Stimulated activated naive CD8-positive, alpha-beta T cell treated with anti-CD3 and anti-CD28 coated beads, Interleukin-15, Interleukin-2, amounts not matched to agents 100 U/mL and 50 U/mL, for 24 hours (primary cell): ENCODE measurements at regions not wholly inside any gene's neighbourhood (a gene's known extent, or its start where the extent isn't known, plus 50 kb on each side); places are given as distances from the start of the nearest gene placed in this dataset.

Experiments
- ATAC-seq: fragments of 150-1000 bp; cut with Tn5 transposase; one replicate; pipeline ENCODE4 v1.10.0; 2021
- DNase-seq: peaks from one replicate; pipeline ENCODE4 v3.0.0; 2021

DNA sequence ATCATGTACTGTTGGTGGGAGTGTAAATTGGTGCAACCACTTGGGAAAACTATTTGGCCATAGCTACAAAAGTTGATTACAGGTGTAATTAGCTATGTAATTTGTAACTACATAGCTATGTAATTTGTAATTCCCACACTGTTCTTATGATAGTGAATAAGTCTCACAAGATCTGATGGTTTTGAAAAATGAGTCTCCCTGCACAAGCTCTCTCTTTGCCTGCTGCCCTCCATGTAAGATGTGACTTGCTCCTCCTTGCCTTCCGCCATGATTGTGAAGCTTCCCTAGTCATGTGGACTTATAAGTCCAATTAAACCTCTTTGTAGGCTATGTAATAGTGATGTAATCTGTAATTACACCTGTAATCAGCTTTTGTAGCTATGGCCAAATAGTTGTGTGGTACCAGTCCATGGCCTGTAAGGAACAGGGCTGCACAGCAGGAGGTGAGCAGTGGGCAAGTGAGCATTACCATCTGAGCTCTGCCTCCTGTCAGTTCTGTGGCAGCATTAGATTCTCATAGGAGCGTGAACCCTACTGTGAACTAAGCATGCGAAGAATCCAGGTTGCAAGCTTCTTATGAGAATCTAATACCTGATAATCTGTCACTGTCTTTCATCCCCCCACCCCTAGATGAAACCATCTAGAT, 133.7 kb upstream of the COPS8 start:
- DNase-seq (no peak), ATAC-seq (no peak)

- ATAC-seq = no peak
Measured at GRCh38 chr2:236954641-236955040, 131.0 kb upstream of the COPS8 start.

GRCh38 chr2:236955521-236956030, 130.1 kb upstream of the COPS8 start:
- DNase-seq (no peak), ATAC-seq (no peak)

More at GRCh38 chr2:236954641-236955040, 131.0 kb upstream of the COPS8 start:
- DNase-seq = no peak

DNA sequence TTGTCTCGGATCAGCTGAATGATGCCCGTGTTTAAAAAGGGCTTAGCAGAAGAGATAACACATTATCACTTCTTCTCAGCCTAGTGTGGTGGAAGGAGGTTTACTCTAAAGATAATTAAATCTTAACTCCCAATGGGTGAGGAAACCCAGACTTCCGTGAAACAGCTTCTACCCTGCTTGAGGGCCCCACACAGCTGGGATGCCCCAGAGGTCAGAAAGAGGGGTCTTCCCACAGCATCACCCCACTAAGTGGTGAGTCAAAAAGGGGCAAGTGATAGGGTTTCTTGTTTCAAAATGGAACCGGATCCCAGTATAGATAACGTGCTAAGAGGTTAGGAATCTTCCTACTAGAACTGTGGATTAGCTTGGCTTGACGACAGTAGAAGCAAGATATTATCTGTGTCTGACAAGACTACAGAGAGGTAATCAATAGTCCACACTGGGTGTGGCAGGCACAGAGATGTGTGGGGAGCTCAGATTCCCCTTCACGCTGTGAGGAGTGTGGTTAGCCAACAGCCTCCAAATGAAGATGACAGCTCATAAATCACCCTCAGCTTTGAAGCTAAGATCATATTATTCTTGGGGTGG, 129.6 kb upstream of the COPS8 start:
- ATAC-seq (peak; percentile 73), DNase-seq (no peak)

- ATAC-seq (no peak), DNase-seq (no peak)
Measured at GRCh38 chr2:236956641-236957040, 129.0 kb upstream of the COPS8 start.

- no peak for ATAC-seq
- DNase-seq = no peak
Measured at GRCh38 chr2:236959036-236959435, 126.7 kb upstream of the COPS8 start.

DNA sequence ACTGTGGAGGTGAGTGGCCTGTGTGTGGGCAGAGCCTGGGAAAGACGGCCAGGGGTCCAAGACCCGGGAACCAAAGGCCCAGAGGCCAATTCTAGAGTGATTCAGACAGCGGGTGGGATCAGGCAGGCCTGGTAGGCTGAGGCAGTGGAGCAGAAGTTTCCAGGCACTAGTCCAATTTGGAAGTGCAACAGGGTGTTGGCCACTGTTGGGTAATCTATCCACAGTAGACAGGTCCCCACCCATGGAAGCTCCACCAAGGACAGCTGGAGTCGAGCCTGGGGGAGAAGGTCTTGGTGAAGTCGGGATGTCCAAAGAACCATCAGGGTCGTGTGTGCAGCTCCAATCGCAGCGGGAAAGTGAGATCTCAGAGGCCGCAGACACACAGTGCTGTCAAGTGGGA, 125.8 kb upstream of the COPS8 start:
- DNase-seq (no peak), ATAC-seq (no peak)

DNA sequence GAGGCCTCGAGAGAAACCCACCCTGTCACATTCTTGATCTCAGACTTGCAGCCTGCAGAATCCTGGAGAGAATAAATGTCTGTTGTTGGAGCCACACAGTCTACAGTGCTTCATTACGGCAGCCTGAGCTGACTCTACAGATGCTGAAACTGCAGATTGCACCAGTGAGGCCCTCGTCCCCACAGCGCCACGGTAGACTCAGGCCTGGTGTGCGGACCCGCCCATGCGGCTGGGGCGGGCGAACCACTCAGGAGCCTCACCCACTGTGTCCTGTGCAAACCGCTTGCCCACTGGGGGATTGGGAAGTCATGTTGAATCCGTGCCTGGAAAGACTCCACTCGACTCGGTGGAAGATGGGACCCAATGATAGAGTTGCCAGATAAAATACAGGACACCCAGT, 125.2 kb upstream of the COPS8 start:
- no peak for DNase-seq
- no peak for ATAC-seq

DNA sequence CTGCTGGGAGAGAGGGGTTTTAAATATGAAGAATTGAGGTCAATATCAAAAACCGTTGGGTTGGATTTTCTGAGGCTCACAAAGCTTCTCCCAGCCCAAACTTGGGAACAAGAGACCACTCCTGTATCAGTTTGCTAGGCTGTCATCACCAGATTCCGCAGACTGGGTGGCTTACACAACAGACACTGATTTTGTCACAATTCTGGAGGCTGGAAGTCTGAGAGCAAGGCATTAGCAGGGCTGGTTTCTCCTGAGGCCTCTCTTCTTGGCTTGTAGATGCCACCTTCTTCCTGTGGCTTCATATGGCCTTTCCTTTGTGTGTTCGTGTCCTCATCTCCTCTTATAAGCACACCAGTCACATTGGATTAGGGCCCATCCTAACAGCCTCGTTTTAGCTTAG, 122.9 kb upstream of the COPS8 start:
- DNase-seq = no peak
- no peak for ATAC-seq

DNA sequence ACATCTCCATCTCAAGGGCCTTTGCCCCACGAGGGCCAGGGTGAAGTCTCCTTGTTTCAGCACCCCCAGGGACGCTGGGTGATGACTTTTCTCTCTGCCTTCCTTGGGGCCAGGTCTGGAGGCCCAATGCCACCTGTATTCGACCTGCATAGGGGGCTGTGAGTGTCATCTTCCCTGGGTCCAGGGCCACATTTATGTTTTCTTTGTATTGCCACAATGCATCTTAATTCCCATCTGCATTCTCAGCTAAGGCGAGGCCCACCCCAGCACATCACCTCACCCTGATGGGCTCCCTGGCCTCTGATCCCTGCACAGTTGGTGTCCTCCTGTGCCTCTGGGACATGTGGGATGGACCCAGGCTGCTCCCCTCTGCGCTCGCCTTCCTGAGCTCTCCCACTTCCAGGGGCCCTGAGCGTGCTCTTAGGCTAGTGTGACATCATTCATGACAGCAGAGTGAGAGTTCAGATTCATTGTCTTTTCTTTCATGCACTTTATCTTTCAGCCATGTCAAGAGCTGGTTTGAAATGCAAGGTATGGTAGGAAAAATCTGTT, 122.0 kb upstream of the COPS8 start:
- DNase-seq (no peak), ATAC-seq (no peak)

GRCh38 chr2:236964291-236964690, 121.4 kb upstream of the COPS8 start:
- no peak for DNase-seq

DNA sequence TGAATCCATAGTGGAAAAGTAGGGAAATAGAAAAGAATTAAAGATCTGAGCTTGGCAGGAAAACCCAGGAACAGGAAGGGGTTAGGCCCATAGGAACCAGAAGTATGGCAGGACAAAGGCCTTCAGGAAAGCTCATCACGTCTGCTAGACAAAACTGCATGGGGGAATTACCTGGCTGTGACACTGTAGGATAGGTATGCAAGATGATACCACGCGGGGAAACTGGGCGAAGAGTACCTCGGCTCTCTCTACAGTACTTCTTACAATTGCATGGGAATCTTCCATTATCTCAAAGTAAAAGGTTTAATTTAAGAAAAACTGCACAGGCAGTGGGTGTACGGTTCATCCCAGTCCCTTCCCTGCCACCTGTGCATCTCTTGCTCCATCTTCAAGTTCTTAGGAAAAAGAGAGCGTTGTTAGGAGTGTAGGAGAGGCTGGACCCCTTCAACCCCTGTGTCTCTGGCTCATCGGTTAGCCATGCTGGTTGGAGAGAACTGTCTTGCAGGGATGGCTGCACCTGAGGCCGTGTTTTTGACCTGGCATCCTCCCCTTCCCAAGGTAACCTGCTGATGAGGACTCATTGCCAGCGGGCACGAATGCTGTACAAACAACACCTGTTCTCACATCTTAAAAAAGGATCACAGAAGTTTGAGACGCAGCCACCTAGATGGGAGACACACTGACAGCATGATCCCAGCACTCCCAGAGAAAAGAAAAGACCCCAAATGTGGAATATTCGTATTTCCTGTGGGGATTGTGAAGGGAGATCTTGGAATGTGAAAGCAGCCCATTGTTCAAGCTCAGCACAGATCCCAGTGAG, 120.5 kb upstream of the COPS8 start:
- ATAC-seq (no peak), DNase-seq (no peak)

More at GRCh38 chr2:236964291-236964690, 121.4 kb upstream of the COPS8 start:
- ATAC-seq = no peak

DNA sequence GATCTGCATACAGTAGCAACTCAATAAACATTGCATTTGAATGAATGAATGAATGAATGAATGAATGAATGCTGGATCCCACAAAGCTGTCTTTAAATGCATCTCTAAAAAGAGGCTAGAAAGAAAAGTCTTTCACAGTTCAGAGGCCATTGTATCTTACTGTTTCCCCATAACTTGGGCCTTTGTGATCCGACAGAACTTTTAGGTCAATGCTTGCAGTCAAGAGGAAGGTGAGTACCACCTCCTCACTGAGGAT, 119.9 kb upstream of the COPS8 start:
- DNase-seq = no peak

GRCh38 chr2:236967499-236967783, 118.2 kb upstream of the COPS8 start:
- ATAC-seq (no peak), DNase-seq (no peak)

More for the DNA sequence above, 119.9 kb upstream of the COPS8 start:
- ATAC-seq = no peak

DNA sequence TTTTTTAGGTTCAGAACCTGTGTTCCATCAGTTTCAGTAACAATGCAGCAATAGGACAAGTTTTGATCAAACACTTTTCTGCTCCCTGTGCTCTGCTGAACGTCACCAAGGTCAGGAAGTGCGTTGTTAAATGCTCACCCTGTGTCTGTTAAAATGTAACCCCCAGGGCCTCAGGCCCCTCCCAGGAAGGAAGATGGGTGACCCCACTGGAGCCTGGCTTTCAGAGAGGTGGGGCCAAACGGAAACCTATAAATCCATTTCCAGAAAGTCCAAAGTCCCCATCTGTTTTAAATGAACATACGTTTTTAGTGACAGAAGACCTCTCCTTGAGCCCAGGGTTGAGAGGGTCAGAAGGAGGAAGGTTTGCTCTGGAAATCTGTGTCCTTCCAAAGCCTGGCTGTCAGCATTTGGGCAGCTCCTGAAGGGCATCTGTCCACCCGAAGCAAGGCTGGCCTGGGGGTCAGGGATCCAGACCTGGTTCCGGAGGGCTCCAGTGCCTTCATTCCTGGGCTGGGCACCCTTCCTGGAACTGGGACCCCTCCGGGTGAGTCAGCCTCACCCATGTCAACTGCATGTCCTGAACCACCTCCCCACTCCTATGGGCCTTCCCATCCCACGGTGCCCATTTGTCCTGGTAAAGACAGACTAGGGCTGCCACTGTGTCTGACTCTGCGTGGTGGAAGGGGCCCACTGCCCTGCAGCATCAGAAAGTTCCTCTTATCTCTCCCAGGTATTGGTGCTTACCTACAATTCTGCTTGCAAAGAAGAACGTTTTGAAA, 117.4 kb upstream of the COPS8 start:
- DNase-seq (peak; percentile 21), ATAC-seq (peak; percentile 44)

DNA sequence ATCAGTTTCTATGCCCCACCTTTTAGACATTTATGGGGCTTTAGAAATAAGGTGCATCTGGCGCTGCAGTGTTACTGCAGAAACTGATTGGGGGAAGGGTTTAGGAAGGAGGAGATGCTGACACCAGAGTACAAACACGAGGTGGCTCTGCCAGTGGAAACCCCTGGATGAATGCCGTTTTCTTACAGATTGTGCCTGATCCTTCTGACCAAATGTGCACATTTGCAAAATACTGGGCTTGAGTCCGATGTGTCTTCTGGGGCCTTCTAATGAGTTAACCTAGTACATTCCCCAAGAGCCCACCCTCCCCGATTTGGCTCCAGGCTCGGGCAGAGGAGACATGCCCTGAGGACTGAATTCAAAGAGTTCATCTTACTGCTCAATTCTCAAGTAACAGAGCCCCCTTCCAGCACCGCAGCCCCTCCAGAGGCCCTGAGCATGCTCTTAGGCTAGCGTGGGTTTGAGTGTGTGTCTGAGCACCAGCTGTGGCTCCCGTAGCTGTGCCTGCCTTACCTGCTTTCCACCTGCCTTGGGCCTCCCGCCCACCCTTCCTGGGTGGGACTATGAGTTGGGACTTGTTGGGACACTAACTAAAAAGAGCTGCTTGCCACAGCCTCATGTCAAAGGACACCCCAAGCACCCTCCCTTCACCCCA, 116.7 kb upstream of the COPS8 start:
- no peak for DNase-seq

GRCh38 chr2:236969767-236970655, 115.7 kb upstream of the COPS8 start:
- peak; percentile 50 for ATAC-seq

More for the DNA sequence above, 116.7 kb upstream of the COPS8 start:
- ATAC-seq = no peak

DNA sequence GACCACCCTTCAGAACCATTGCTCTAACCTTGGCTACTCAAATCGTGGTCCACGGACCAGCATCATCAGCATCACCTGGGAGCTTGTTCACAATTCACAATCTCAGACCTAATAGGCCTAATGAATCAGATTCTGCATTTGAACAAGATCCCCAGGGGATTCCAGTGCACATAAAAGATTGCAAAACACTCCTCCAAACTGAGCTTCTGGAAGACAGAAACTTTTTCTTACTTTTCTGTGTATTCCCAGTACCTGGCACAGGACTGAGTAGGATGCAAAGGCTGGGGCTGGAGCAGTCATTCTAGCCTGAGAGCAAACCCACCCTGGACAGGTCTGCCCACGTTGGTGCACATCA, 115.1 kb upstream of the COPS8 start:
- DNase-seq (no peak), ATAC-seq (no peak)

More at GRCh38 chr2:236969767-236970655, 115.7 kb upstream of the COPS8 start:
- peak; percentile 41 for DNase-seq

- no peak for ATAC-seq
- no peak for DNase-seq
Measured at GRCh38 chr2:236971131-236971821, 114.4 kb upstream of the COPS8 start.

DNA sequence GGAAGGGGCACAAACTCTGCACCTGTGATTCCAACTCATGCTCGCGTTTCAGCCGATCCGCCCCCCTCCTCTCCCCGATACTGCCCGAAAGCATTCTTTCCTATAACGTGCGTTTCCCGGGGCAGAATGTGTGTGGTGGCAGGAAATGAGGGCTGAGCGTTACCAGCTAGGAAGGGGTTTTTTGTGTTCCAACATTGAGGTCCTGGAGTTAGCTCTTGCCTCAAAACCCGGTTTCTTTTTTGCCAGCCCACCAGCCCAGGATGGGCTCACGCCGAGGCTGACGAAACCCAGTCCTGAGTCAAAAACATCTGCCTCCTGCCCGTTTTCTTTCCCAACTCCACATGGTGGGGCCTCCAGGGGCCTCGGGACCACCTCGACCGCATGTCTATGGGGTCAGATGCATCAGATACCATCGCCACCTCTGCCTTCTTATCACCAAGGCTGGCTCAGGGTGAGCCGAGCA, 113.7 kb upstream of the COPS8 start:
- DNase-seq = no peak
- ATAC-seq = no peak
